Mesothelial cell of epicardium (in vitro differentiated cells): ENCODE measurements at regions not wholly inside any gene's neighbourhood (a gene's known extent, or its start where the extent isn't known, plus 50 kb on each side); places are given as distances from the start of the nearest gene placed in this dataset.

Experiments
- DNase-seq, 2 experiments: peaks; one replicate each; pipeline ENCODE4 v3.0.0; 2021; ENCODE audit warnings: low spot score in 2 of 2; ENCODE audit not compliant: unreplicated experiment in 2 of 2
- H3K27ac Mint-ChIP-seq: 2 replicates; pipeline ENCODE4 v1.8.0; 2021; ENCODE audit warnings: mixed read lengths
- H3K27me3 Mint-ChIP-seq: 2 replicates; pipeline ENCODE4 v1.8.0; 2021; ENCODE audit warnings: low read depth, mixed read lengths
- H3K36me3 Mint-ChIP-seq: 2 replicates; pipeline ENCODE4 v1.8.0; 2021; ENCODE audit warnings: mixed read lengths
- H3K4me1 Mint-ChIP-seq: 2 replicates; pipeline ENCODE4 v1.8.0; 2021; ENCODE audit warnings: mixed read lengths
- H3K4me3 Mint-ChIP-seq: 2 replicates; pipeline ENCODE4 v1.8.0; 2021; ENCODE audit warnings: mild to moderate bottlenecking, moderate library complexity, mixed read lengths
- H3K9me3 Mint-ChIP-seq: 2 replicates; pipeline ENCODE4 v1.8.0; 2021; ENCODE audit warnings: mixed read lengths
- TF ChIP-seq, protein P1 (sequence below): fragments of 200-600 bp; sonication (generic); IDR thresholded peaks from one replicate; pipeline ENCODE4 v1.5.0; 2021; ENCODE audit warnings: antibody characterized with exemption; ENCODE audit not compliant: unreplicated experiment

GRCh38 chr18:22325396-22325795, 92.3 kb downstream of the CTAGE1 start:
- peaks cover 8% of the 10 kb centered on the region for H3K9me3 Mint-ChIP-seq
- H3K27ac Mint-ChIP-seq: peak overlapping the region; percentile 95
- H3K4me3 Mint-ChIP-seq: peak overlapping the region; percentile 23
- H3K4me1 Mint-ChIP-seq: peaks cover 26% of the 10 kb centered on the region
- no peak for DNase-seq
- no peaks in the 10 kb centered on the region for H3K27me3 Mint-ChIP-seq
- no peaks in the 10 kb centered on the region for H3K36me3 Mint-ChIP-seq
- TF ChIP-seq, protein P1, sequence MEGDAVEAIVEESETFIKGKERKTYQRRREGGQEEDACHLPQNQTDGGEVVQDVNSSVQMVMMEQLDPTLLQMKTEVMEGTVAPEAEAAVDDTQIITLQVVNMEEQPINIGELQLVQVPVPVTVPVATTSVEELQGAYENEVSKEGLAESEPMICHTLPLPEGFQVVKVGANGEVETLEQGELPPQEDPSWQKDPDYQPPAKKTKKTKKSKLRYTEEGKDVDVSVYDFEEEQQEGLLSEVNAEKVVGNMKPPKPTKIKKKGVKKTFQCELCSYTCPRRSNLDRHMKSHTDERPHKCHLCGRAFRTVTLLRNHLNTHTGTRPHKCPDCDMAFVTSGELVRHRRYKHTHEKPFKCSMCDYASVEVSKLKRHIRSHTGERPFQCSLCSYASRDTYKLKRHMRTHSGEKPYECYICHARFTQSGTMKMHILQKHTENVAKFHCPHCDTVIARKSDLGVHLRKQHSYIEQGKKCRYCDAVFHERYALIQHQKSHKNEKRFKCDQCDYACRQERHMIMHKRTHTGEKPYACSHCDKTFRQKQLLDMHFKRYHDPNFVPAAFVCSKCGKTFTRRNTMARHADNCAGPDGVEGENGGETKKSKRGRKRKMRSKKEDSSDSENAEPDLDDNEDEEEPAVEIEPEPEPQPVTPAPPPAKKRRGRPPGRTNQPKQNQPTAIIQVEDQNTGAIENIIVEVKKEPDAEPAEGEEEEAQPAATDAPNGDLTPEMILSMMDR: no peak

DNA sequence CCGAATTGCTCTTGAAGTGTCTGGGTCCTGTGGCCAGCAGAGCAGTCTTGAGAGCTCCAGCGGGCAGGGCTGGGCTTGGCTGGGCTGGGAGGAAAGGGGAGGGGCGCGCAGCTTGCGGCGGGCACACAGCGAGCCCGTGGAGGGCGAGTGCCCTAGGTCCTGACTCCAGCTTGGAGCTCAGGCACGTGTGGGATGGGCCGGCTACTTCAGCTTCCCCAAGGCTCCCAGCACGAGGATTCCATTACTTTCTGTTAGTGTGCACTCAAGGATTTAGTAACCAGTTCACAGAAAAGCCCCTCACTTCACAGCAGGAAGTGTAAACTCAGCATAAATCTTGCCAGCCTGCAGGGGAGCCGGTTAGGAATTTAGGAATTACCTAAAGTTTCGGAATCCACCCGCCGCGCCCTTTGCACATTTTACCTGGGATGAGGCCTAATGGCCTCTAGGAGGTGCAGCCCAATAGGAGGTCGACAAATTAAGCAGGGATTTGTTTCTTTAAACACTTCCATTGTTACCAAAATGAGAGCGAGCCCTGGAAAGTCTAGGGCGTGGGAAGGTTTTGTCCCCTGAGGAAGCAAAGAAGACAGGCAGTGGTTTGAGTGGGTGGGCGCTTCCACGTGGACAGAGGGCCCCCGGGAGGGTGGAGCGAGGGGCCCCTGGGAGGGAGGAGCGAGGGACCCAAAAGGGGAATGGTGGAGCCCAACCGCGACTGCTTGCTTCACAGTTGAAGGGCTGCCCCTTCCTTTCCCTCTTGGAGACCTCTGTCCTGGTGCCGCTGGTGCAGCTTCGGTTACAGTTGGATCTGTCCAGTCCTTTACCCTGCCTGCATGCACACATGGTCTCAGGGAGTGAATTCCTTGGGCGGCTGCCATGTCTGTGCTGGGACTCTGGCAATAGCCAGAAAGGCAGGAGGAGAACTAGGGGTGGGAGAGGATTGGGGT, 93.3 kb downstream of the CTAGE1 start:
- peak overlapping the region; percentile 95 for H3K27ac Mint-ChIP-seq
- peak; percentile 34 to 61 for DNase-seq
- no peaks in the 10 kb centered on the region for H3K36me3 Mint-ChIP-seq
- peaks cover 24% of the 10 kb centered on the region for H3K4me1 Mint-ChIP-seq
- H3K9me3 Mint-ChIP-seq: peaks cover 8% of the 10 kb centered on the region
- no peaks in the 10 kb centered on the region for H3K27me3 Mint-ChIP-seq
- peak overlapping the region; percentile 58 for H3K4me3 Mint-ChIP-seq
- TF ChIP-seq, protein P1: no peak

DNA sequence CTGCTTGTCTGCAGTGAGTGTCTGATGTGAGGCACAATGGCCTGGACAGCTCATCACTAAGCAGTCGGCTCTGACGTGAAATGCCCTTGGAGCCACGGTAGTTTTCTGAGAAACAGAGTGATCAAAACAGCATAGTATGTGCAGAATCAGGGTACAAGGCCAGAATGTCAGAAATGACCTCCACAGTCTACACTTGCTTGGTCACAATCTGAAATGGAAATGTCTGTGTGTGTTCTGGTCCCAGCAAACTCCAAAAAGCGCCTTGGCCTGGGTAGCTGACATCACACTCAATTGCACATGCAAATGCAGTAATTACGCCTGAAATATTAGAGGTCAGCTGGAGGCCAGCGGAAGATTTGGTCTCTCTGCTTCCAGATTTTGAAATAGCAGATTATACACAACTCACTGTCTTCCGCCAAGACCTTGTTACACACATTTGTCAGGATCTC, 95.4 kb downstream of the CTAGE1 start:
- Mint-ChIP-seq H3K27ac (no peak overlapping the region), H3K27me3 (no peaks in the 10 kb centered on the region), H3K4me1 (peaks cover 39% of the 10 kb centered on the region), H3K4me3 (peak overlapping the region; percentile 49), H3K9me3 (no peaks in the 10 kb centered on the region), H3K36me3 (no peaks in the 10 kb centered on the region)
- TF ChIP-seq, protein P1: no peak
- no peak for DNase-seq

DNA sequence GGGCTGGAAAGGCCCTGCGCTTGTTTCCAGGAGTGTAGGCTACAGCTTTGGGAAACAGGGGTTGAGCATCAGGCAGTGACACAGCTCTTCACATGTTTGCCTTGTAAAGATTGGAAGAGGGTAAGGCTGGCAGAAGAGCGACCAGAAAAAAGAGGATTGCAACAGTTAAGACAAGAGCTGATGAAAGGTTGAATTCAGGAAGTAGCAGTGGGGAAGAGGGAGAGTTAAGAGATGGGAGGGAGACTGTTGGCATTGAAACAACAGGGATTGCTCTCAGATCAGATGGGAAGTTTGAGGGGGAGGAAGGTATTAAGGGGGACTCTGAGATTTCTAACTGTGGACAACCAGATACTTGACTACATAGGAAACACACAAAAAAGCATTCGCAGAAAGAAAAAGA, 96.9 kb downstream of the CTAGE1 start:
- no peak for DNase-seq

GRCh38 chr18:22320155-22320554, 97.6 kb downstream of the CTAGE1 start:
- Mint-ChIP-seq H3K9me3 (no peaks in the 10 kb centered on the region), H3K27ac (no peak overlapping the region)
- TF ChIP-seq, protein P1: no peak

More for the DNA sequence above, 96.9 kb downstream of the CTAGE1 start:
- Mint-ChIP-seq H3K27me3 (no peaks in the 10 kb centered on the region), H3K27ac (no peak overlapping the region), H3K4me3 (no peak overlapping the region), H3K36me3 (no peaks in the 10 kb centered on the region), H3K9me3 (no peaks in the 10 kb centered on the region), H3K4me1 (peaks cover 47% of the 10 kb centered on the region)
- TF ChIP-seq, protein P1: no peak

More at GRCh38 chr18:22320155-22320554, 97.6 kb downstream of the CTAGE1 start:
- Mint-ChIP-seq H3K4me1 (peaks cover 44% of the 10 kb centered on the region), H3K27me3 (no peaks in the 10 kb centered on the region), H3K36me3 (no peaks in the 10 kb centered on the region), H3K4me3 (no peak overlapping the region)
- no peak for DNase-seq
